GM23248 (cell line): ENCODE measurements at regions not wholly inside any gene's neighbourhood (a gene's known extent, or its start where the extent isn't known, plus 50 kb on each side); places are given as distances from the start of the nearest gene placed in this dataset.

Source experiments
- DNase-seq: peaks from one replicate; pipeline ENCODE4 v3.0.0-alpha.2; 2015
- H2AFZ ChIP-seq: fragments of 200-600 bp; sonication (generic); 2 replicates; pipeline ENCODE4 v1.6.1; 2016; ENCODE audit warnings: antibody characterized with exemption
- H3F3A ChIP-seq: fragments of 200-600 bp; sonication (generic); 2 replicates; pipeline ENCODE4 v1.6.1; 2016; ENCODE audit warnings: mild to moderate bottlenecking, antibody characterized with exemption, mixed run types; ENCODE audit not compliant: insufficient read depth
- H3K27ac ChIP-seq: fragments of 200-600 bp; sonication (generic); 2 replicates; pipeline ENCODE4 v1.5.1; 2016; ENCODE audit warnings: mild to moderate bottlenecking
- H3K27me3 ChIP-seq: fragments of 200-600 bp; sonication (generic); replicated peaks from 2 replicates; pipeline ENCODE4 v1.6.1; 2016; ENCODE audit warnings: mild to moderate bottlenecking; ENCODE audit not compliant: insufficient read depth
- H3K36me3 ChIP-seq: fragments of 200-600 bp; sonication (generic); 2 replicates; pipeline ENCODE4 v1.6.1; 2016; ENCODE audit warnings: low read depth, mild to moderate bottlenecking
- H3K4me1 ChIP-seq: fragments of 200-600 bp; sonication (generic); 2 replicates; pipeline ENCODE4 v1.6.1; 2016; ENCODE audit warnings: mild to moderate bottlenecking; ENCODE audit not compliant: insufficient read depth
- H3K4me2 ChIP-seq: fragments of 200-600 bp; sonication (generic); one replicate; pipeline ENCODE4 v1.6.1; 2016; ENCODE audit warnings: mild to moderate bottlenecking; ENCODE audit not compliant: unreplicated experiment
- H3K4me3 ChIP-seq: fragments of 200-600 bp; sonication (generic); 2 replicates; pipeline ENCODE4 v1.5.1; 2016; ENCODE audit warnings: mild to moderate bottlenecking
- H3K79me2 ChIP-seq: fragments of 200-600 bp; sonication (generic); 2 replicates; pipeline ENCODE4 v1.6.1; 2016; ENCODE audit warnings: mild to moderate bottlenecking; ENCODE audit not compliant: insufficient read depth
- H3K9ac ChIP-seq: fragments of 200-600 bp; sonication (generic); 2 replicates; pipeline ENCODE4 v1.6.1; 2016; ENCODE audit warnings: mild to moderate bottlenecking
- H3K9me2 ChIP-seq: fragments of 200-600 bp; sonication (generic); 2 replicates; pipeline ENCODE4 v1.6.1; 2016; ENCODE audit warnings: mixed run types, mild to moderate bottlenecking, moderate library complexity; ENCODE audit not compliant: insufficient read depth
- H3K9me3 ChIP-seq: fragments of 200-600 bp; sonication (generic); one replicate; pipeline ENCODE4 v1.6.1; 2017; ENCODE audit warnings: low read depth
- H4K20me1 ChIP-seq: fragments of 200-600 bp; sonication (generic); 2 replicates; pipeline ENCODE4 v1.6.0; 2016; ENCODE audit not compliant: insufficient read depth
- EZH2 ChIP-seq: fragments of 200-600 bp; sonication (generic); IDR thresholded peaks from 2 replicates; pipeline ENCODE4 v1.6.1; 2018; ENCODE audit warnings: antibody characterized with exemption, mild to moderate bottlenecking; ENCODE audit not compliant: insufficient read depth, poor library complexity, severe bottlenecking
- EZH2phosphoT487 ChIP-seq: fragments of 200-600 bp; sonication (generic); IDR thresholded peaks from 2 replicates; pipeline ENCODE4 v1.6.1; 2018; ENCODE audit warnings: antibody characterized with exemption, moderate library complexity, mild to moderate bottlenecking, low read depth; ENCODE audit not compliant: insufficient read depth
- WGBS, 2 experiments: methylation state at CpG; one replicate each; pipeline ENCODE4 v1.1.6; 2015 to 2017; ENCODE audit warnings: low lambda C conversion rate in 2 of 2, low coverage in 1 of 2; ENCODE audit errors: missing lambda C conversion rate in 2 of 2; 5-methylcytosine and 5-hydroxymethylcytosine counted together
- in situ Hi-C: fragments of 300-500 bp; cut with MboI; formaldehyde crosslinking; loops from 2 replicates; pipeline ENCODE4 v1.15.0; 2020

DNA sequence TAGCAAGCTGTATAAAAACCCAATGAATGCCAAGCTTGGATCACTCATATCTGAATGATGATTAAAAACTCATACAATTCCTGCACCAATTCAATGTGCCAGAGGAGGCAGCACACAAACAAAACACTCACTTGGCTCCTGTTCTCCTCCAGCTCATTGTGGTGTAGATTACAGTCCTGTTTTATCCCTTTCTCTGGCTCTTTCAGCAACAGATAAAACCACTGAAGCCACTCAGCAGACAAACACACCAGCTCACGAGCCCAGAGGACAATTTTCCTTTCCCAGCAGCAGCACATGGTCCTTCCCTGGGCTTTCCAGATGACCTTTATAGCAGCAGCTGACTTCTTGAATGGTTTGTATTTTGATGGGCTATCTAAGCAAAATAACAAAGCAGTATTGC, 107.3 kb upstream of the STARD3NL start:
- TF ChIP-seq EZH2phosphoT487: no peak
- no peak for TF ChIP-seq EZH2
- H3K4me3 ChIP-seq: no peak overlapping the region
- H3K9me3 ChIP-seq: no peaks in the 10 kb centered on the region
- H3K36me3 ChIP-seq: no peaks in the 10 kb centered on the region
- WGBS, 2 experiments: 0 to 3% methylated on average over 1 of the region's 1 CpG
- H3K9ac ChIP-seq: no peak overlapping the region
- H3K4me1 ChIP-seq: no peaks in the 10 kb centered on the region
- no peaks in the 10 kb centered on the region for H4K20me1 ChIP-seq
- no peaks in the 10 kb centered on the region for H3F3A ChIP-seq
- no peak overlapping the region for H2AFZ ChIP-seq
- in situ Hi-C loops: no loop called here
- peak; percentile 39 for DNase-seq
- H3K4me2 ChIP-seq: no peak overlapping the region
- H3K27ac ChIP-seq: no peak overlapping the region
- no peaks in the 10 kb centered on the region for H3K27me3 ChIP-seq
- no peaks in the 10 kb centered on the region for H3K9me2 ChIP-seq
- H3K79me2 ChIP-seq: no peaks in the 10 kb centered on the region

DNA sequence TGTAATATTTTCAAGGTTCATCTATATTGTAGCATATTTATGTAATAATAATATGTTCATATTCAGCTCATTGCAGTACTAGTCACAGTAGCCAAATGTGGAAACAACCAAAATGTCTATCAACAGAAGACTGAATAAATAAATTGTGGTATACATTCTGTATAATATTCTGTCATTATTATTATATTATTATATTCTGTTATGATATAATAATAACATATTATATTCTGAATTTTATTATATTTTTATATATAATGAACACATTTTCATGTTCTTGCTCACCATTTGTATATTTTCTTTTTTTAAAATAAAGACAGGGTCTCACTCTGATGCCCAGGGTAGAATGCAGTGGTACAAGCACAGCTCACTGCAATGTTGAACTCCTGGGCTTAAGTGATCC, 91.2 kb upstream of the STARD3NL start:
- H3K9me3 ChIP-seq: no peaks in the 10 kb centered on the region
- TF ChIP-seq EZH2 (no peak), EZH2phosphoT487 (no peak)
- H3K27ac ChIP-seq: no peak overlapping the region
- H3K4me3 ChIP-seq: no peak overlapping the region
- no peak overlapping the region for H2AFZ ChIP-seq
- no peaks in the 10 kb centered on the region for H3K4me1 ChIP-seq
- no peak overlapping the region for H3K9ac ChIP-seq
- H3K27me3 ChIP-seq: no peaks in the 10 kb centered on the region
- no peak overlapping the region for H3K4me2 ChIP-seq
- H4K20me1 ChIP-seq: no peaks in the 10 kb centered on the region
- no peaks in the 10 kb centered on the region for H3F3A ChIP-seq
- H3K9me2 ChIP-seq: no peaks in the 10 kb centered on the region
- in situ Hi-C loops: no loop called here
- H3K79me2 ChIP-seq: no peaks in the 10 kb centered on the region
- no peak for DNase-seq
- no peaks in the 10 kb centered on the region for H3K36me3 ChIP-seq

DNA sequence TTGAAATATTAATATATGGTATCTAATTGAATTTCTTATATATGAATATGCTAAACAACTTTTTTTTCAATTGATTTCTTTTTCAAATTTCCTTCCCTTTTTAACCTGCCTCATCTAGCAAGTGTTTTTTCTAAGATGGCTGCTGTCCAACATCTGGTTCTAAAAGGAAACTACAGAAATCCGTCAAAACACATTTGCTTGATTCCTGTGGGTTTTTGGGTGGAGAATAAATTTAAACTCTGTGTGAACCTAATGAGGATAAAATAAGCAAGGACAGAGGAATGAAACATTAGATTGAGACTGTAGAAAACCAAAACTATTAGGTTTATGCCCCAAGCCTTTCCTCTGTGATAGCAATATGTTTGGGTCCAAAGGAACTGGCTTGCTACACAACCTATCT, 75.5 kb upstream of the STARD3NL start:
- no peaks in the 10 kb centered on the region for H3K9me2 ChIP-seq
- TF ChIP-seq EZH2 (no peak), EZH2phosphoT487 (no peak)
- in situ Hi-C loops: no loop called here
- 0 to 2% methylated on average over 1 of the region's 1 CpG for WGBS, 2 experiments
- H3F3A ChIP-seq: no peaks in the 10 kb centered on the region
- 0 out of 2 replicates have a peak, but pooled peaks cover 21% of the 10 kb centered on the region for H3K27me3 ChIP-seq
- no peaks in the 10 kb centered on the region for H3K36me3 ChIP-seq
- no peak overlapping the region for H3K27ac ChIP-seq
- no peaks in the 10 kb centered on the region for H3K9me3 ChIP-seq
- no peaks in the 10 kb centered on the region for H3K79me2 ChIP-seq
- no peak overlapping the region for H3K4me2 ChIP-seq
- peak; percentile 16 for DNase-seq
- no peaks in the 10 kb centered on the region for H3K4me1 ChIP-seq
- H3K4me3 ChIP-seq: no peak overlapping the region
- H4K20me1 ChIP-seq: no peaks in the 10 kb centered on the region
- H3K9ac ChIP-seq: no peak overlapping the region
- no peak overlapping the region for H2AFZ ChIP-seq

DNA sequence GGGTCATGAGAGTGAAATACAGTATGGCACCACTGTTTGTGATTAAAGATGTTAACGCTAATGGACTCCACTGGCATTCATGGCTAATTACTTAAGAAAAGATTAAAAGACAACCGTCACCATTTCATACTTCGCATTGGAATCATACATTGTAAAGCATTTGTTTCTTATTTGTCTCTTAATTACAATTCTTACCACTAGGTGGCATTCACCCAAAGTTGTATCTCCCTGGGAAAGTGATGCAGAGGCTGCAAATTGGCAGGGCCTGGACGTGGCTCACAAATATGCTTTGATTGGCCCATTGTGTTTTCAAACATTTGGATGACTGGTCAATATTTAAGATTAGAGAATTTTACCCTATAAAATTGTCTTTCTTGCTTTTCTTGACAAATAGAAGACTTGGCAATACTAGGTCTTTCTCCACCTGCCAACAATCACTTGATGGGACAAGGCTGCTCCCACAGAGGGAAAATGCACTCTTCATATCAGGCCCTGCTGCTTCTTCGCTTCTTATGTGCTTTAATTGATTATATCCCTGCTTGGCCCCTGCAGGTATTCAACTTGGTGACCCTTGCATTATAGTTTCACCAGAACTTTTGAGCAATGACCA, 72.1 kb upstream of the STARD3NL start:
- in situ Hi-C loops: loop anchor here (5.0 kb wide), 1 partner anchor 116 kb away; no protein-coding TSS in a partner anchor
- H3K4me3 ChIP-seq: no peak overlapping the region

More for the DNA sequence above, 72.1 kb upstream of the STARD3NL start:
- no peaks in the 10 kb centered on the region for H3K9me2 ChIP-seq
- no peak overlapping the region for H3K27ac ChIP-seq
- H3K79me2 ChIP-seq: no peaks in the 10 kb centered on the region
- no peaks in the 10 kb centered on the region for H3K36me3 ChIP-seq
- H3K9me3 ChIP-seq: no peaks in the 10 kb centered on the region
- no peaks in the 10 kb centered on the region for H3F3A ChIP-seq
- WGBS, 2 experiments: 2 to 5% methylated on average over 5 of the region's 5 CpGs
- H4K20me1 ChIP-seq: no peaks in the 10 kb centered on the region
- H3K4me2 ChIP-seq: no peak overlapping the region
- no peak overlapping the region for H2AFZ ChIP-seq
- TF ChIP-seq EZH2phosphoT487 (no peak), EZH2 (no peak)
- no peaks in the 10 kb centered on the region for H3K4me1 ChIP-seq
- H3K9ac ChIP-seq: no peak overlapping the region
- peaks cover 38% of the 10 kb centered on the region; the same call in 1 of the 2 replicates for H3K27me3 ChIP-seq
- peak; percentile 72 for DNase-seq
